Heart left ventricle (tissue), 13 donors: ENCODE measurements at regions not wholly inside any gene's neighbourhood (a gene's known extent, or its start where the extent isn't known, plus 50 kb on each side); places are given as distances from the start of the nearest gene placed in this dataset.

Experiments used
- CTCF ChIP-seq, 12 donors: fragments of 200-600 bp; sonication (generic) in 4 of 12; IDR thresholded peaks; one replicate each; pipeline versions ENCODE4 v1.5.0 to v1.8.0; 2018 to 2022; ENCODE audit warnings: antibody characterized with exemption in 12 of 12, mild to moderate bottlenecking in 5 of 12
- POLR2A ChIP-seq, 2 donors: fragments of 450-650 bp; IDR thresholded peaks; one replicate each; pipeline ENCODE4 v1.6.1; 2017; ENCODE audit warnings: antibody characterized with exemption in 2 of 2, mild to moderate bottlenecking in 2 of 2, moderate library complexity in 2 of 2
- donor health status: ischemic (EF 13 %, LVEDD 7.1; RV severe dilation, severe dysfunction).
- donor health status: DM: no; HTN: yes; CAD: no.
- donor health status: DM: no; HTN: no; CAD: no.
- donor health status: ischemic (EF 25% LVEDD 6.9; RV normal size, moderate dysfunction).
- donor health status: ischemic (EF 25% LVEDD 5.7; RV mildly dilated, moderate dysfunction).
- donor health status: ischemic (EF 35%, LVEDD 5.7; RV mildly dilated, moderate dysfunction).
- donor health status: nonischemic (EF 11% LVEDD 7.7; RV severe dilation, severe dysfunction).
- donor health status: DM: yes; HTN: yes; CAD: no.
- donor health status: PGD.
- donor health status: ischemic (EF 29% LVEDD 5.4; RV normal size, mild dysfunction).
- donor health status: nonischemic (EF 23%, LVEDD 6.1; RV moderate dilation, normal function).

- no peak for TF ChIP-seq CTCF (IDR thresholded peaks at IDR 0.05)
- TF ChIP-seq POLR2A (IDR thresholded peaks at IDR 0.05) = no peak
Measured at GRCh38 chr6:63389191-63389844, 69.5 kb upstream of the LGSN start.
